ENCODE measurements at regions not wholly inside any gene's neighbourhood (a gene's known extent, or its start where the extent isn't known, plus 50 kb on each side); places are given as distances from the start of the nearest gene placed in this dataset.

GRCh38 chr6:43896329-43897255 is 126.6 kb downstream of the VEGFA start:
- intact Hi-C loops (cut with DNase I) = no loop called here
- WGBS, 2 donors = 65 to 72% methylated on average over 11 of the region's 11 CpGs
- Histone ChIP-seq H3K36me3 (no peaks in the 10 kb centered on the region), H3K27me3 (peaks cover 0 to 21% (median 0%) of the 10 kb centered on the region in 4 donors), H3K9me3 (no peaks in the 10 kb centered on the region), H3K4me1 (peaks cover 6 to 16% (median 12%) of the 10 kb centered on the region in 3 donors), H3K4me3 (no peak overlapping the region), H3K27ac (no peak overlapping the region)
- no peak for DNase-seq
- TF ChIP-seq POLR2A (IDR thresholded peaks at IDR 0.05) (no peak), CTCF (IDR thresholded peaks at IDR 0.05) (no peak)

- H3K36me3 ChIP-seq = no peaks in the 10 kb centered on the region
- DNase-seq = no peak
- 34 to 41% methylated on average over 5 of the region's 5 CpGs for WGBS, 2 donors
- peaks cover 0 to 29% (median 0%) of the 10 kb centered on the region in 4 donors for H3K27me3 ChIP-seq
- no peak overlapping the region for H3K27ac ChIP-seq
- no peak overlapping the region for H3K4me3 ChIP-seq
- intact Hi-C loops (cut with DNase I) = no loop called here
- H3K4me1 ChIP-seq = peaks cover 3 to 13% (median 4%) of the 10 kb centered on the region in 3 donors
- TF ChIP-seq POLR2A (IDR thresholded peaks at IDR 0.05) = no peak
- TF ChIP-seq CTCF (IDR thresholded peaks at IDR 0.05) = no peak
- H3K9me3 ChIP-seq = no peaks in the 10 kb centered on the region
Measured at GRCh38 chr6:43895656-43896328, 125.8 kb downstream of the VEGFA start.

- Histone ChIP-seq H3K4me1 (peaks cover 0 to 6% (median 0%) of the 10 kb centered on the region in 3 donors), H3K36me3 (no peaks in the 10 kb centered on the region), H3K27me3 (peaks cover 0 to 44% (median 0%) of the 10 kb centered on the region in 4 donors), H3K27ac (no peak overlapping the region), H3K4me3 (no peak overlapping the region), H3K9me3 (no peaks in the 10 kb centered on the region)
- TF ChIP-seq POLR2A (IDR thresholded peaks at IDR 0.05) (no peak), CTCF (IDR thresholded peaks at IDR 0.05) (no peak)
- intact Hi-C loops (cut with DNase I) = no loop called here
- DNase-seq = no peak
- 85 to 86% methylated on average over 8 of the region's 8 CpGs for WGBS, 2 donors
Measured at GRCh38 chr6:43893073-43893472, 123.1 kb downstream of the VEGFA start.

GRCh38 chr6:43891072-43891870 is 121.3 kb downstream of the VEGFA start:
- H3K27me3 ChIP-seq = peaks cover 0 to 49% (median 0%) of the 10 kb centered on the region in 4 donors
- H3K4me3 ChIP-seq = no peak overlapping the region
- no peak overlapping the region for H3K27ac ChIP-seq
- DNase-seq = no peak
- H3K9me3 ChIP-seq = no peaks in the 10 kb centered on the region
- intact Hi-C loops (cut with DNase I) = no loop called here
- 53% methylated on average over 12 to 25 of the region's 25 CpGs for WGBS, 2 donors
- no peaks in the 10 kb centered on the region for H3K36me3 ChIP-seq
- peaks cover 0 to 6% (median 0%) of the 10 kb centered on the region in 3 donors for H3K4me1 ChIP-seq
- TF ChIP-seq POLR2A (IDR thresholded peaks at IDR 0.05) = no peak
- no peak for TF ChIP-seq CTCF (IDR thresholded peaks at IDR 0.05)

Data from esophagus squamous epithelium (tissue), 5 donors.